ENCODE measurements at regions not wholly inside any gene's neighbourhood (a gene's known extent, or its start where the extent isn't known, plus 50 kb on each side); places are given as distances from the start of the nearest gene placed in this dataset.

DNA sequence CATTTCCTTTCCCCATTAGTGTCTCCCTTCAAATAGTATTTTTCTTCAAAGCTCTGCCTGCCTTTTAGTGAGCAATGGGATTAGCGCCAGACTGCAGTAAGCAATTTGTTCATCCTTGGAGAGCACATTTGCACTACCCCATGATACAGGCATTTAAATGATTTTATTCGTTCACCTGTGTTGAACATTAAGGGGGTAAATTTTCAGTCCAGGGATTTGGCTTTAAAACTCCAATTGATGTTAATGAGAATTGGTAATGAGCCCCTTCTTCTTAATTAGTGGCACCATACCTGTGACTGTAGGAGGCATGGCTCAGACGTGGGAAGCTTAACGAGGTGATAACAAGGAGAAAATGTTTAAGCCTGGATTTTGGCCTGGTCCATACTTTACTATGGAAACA, 161.4 kb upstream of the NANOGP8 start:
- TF ChIP-seq POLR2A (IDR thresholded peaks at IDR 0.05) = no peak
- TF ChIP-seq, protein P1, sequence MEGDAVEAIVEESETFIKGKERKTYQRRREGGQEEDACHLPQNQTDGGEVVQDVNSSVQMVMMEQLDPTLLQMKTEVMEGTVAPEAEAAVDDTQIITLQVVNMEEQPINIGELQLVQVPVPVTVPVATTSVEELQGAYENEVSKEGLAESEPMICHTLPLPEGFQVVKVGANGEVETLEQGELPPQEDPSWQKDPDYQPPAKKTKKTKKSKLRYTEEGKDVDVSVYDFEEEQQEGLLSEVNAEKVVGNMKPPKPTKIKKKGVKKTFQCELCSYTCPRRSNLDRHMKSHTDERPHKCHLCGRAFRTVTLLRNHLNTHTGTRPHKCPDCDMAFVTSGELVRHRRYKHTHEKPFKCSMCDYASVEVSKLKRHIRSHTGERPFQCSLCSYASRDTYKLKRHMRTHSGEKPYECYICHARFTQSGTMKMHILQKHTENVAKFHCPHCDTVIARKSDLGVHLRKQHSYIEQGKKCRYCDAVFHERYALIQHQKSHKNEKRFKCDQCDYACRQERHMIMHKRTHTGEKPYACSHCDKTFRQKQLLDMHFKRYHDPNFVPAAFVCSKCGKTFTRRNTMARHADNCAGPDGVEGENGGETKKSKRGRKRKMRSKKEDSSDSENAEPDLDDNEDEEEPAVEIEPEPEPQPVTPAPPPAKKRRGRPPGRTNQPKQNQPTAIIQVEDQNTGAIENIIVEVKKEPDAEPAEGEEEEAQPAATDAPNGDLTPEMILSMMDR (IDR thresholded peaks at IDR 0.05) = no peak
- no peak for TF ChIP-seq EP300 (IDR thresholded peaks at IDR 0.05; ENCODE audit: low read depth)
- no peak for TF ChIP-seq POLR2AphosphoS5 (IDR thresholded peaks at IDR 0.05)
